Left lung (tissue), 4 donors: ENCODE measurements at regions not wholly inside any gene's neighbourhood (a gene's known extent, or its start where the extent isn't known, plus 50 kb on each side); places are given as distances from the start of the nearest gene placed in this dataset.
"Not testable (repeated sequence)": the region's sequence is repeated elsewhere in the genome, so short reads cannot be mapped to it uniquely, and the experiment has no call there.

ENCODE experiments used
- ATAC-seq: fragments of 200-7000 bp; cut with Tn5 transposase; one replicate; pipeline ENCODE4 v1.9.1; 2020; ENCODE audit warnings: moderate library complexity
- DNase-seq, 4 donors: peaks; one replicate each; pipeline ENCODE4 v3.0.0-alpha.2; 2013 to 2020
- H3K27ac ChIP-seq, 2 donors: fragments of 200-600 bp; sonication (generic) in 1 of 2; one replicate each; pipeline versions ENCODE4 v1.5.0 to v1.8.0; 2020 to 2021
- H3K27me3 ChIP-seq, 2 donors: fragments of 200-600 bp; sonication (generic) in 1 of 2; one replicate each; pipeline versions ENCODE4 v1.5.0 to v1.8.0; 2020 to 2021
- H3K36me3 ChIP-seq, 2 donors: fragments of 200-600 bp; sonication (generic) in 1 of 2; one replicate each; pipeline versions ENCODE4 v1.5.0 to v1.8.0; 2020 to 2021
- H3K4me1 ChIP-seq, 2 donors: fragments of 200-600 bp; one replicate each; pipeline ENCODE4 v1.8.0; 2021
- H3K4me3 ChIP-seq, 2 donors: fragments of 200-600 bp; sonication (generic) in 1 of 2; one replicate each; pipeline versions ENCODE4 v1.5.0 to v1.8.0; 2020 to 2021; ENCODE audit warnings: mild to moderate bottlenecking in 1 of 2
- H3K9me3 ChIP-seq, 2 donors: fragments of 200-600 bp; sonication (generic) in 1 of 2; one replicate each; pipeline versions ENCODE4 v1.5.0 to v1.8.0; 2020 to 2021
- CTCF ChIP-seq, 2 donors: fragments of 200-600 bp; sonication (generic) in 1 of 2; IDR thresholded peaks; one replicate each; pipeline versions ENCODE4 v1.5.0 to v1.8.0; 2021; ENCODE audit warnings: antibody characterized with exemption in 2 of 2
- intact Hi-C, 2 donors: fragments of 100-400 bp; cut with DNase I; formaldehyde crosslinking; loops; one replicate each; pipeline versions ENCODE4 v1.11.2 to v1.14.2; 2022
- donor health status: DM: no; HTN: yes; CAD: no.
- donor health status: DM: no; HTN: no; CAD: no.

GRCh38 chrY:8011515-8011914 is 1100.0 kb upstream of the AMELY start:
- Histone ChIP-seq H3K36me3 (no peaks in the 10 kb centered on the region), H3K27me3 (no peaks in the 10 kb centered on the region), H3K27ac (no peak overlapping the region), H3K4me1 (no peaks in the 10 kb centered on the region), H3K9me3 (no peaks in the 10 kb centered on the region), H3K4me3 (no peak overlapping the region)
- DNase-seq (no peak), ATAC-seq (no peak)
- TF ChIP-seq CTCF (IDR thresholded peaks at IDR 0.05): no peak
- intact Hi-C loops: no loop called here

GRCh38 chrY:8004196-8004595 is 1092.6 kb upstream of the AMELY start:
- H3K4me1 ChIP-seq: no peaks in the 10 kb centered on the region

GRCh38 chrY:7996726-7997125 is 1085.2 kb upstream of the AMELY start:
- intact Hi-C loops: no loop called here
- H3K4me3 ChIP-seq: no peak overlapping the region
- no peaks in the 10 kb centered on the region for H3K27me3 ChIP-seq
- TF ChIP-seq CTCF (IDR thresholded peaks at IDR 0.05): no peak
- H3K27ac ChIP-seq: no peak overlapping the region
- DNase-seq: no peak
- H3K9me3 ChIP-seq: peaks cover 0 to 5% of the 10 kb centered on the region in 2 donors
- H3K36me3 ChIP-seq: no peaks in the 10 kb centered on the region
- no peaks in the 10 kb centered on the region for H3K4me1 ChIP-seq
- no peak for ATAC-seq

More at GRCh38 chrY:8004196-8004595, 1092.6 kb upstream of the AMELY start:
- Histone ChIP-seq H3K4me3 (no peak overlapping the region), H3K27ac (no peak overlapping the region), H3K27me3 (no peaks in the 10 kb centered on the region), H3K36me3 (no peaks in the 10 kb centered on the region), H3K9me3 (peaks cover 0 to 5% of the 10 kb centered on the region in 2 donors)
- TF ChIP-seq CTCF (IDR thresholded peaks at IDR 0.05): no peak
- DNase-seq (no peak), ATAC-seq (no peak)
- intact Hi-C loops: no loop called here

GRCh38 chrY:7994781-7995180 is 1083.2 kb upstream of the AMELY start:
- H3K4me3 ChIP-seq, H3K9me3 ChIP-seq, intact Hi-C loops, H3K36me3 ChIP-seq, H3K27ac ChIP-seq, H3K4me1 ChIP-seq, ATAC-seq, DNase-seq, H3K27me3 ChIP-seq: not testable (repeated sequence)

- H3K27ac ChIP-seq: no peak overlapping the region
- H3K36me3 ChIP-seq: no peaks in the 10 kb centered on the region
- H3K27me3 ChIP-seq: no peaks in the 10 kb centered on the region
- DNase-seq (no peak), ATAC-seq (no peak)
- H3K9me3 ChIP-seq: no peaks in the 10 kb centered on the region
- no peak overlapping the region for H3K4me3 ChIP-seq
- no peaks in the 10 kb centered on the region for H3K4me1 ChIP-seq
- intact Hi-C loops: no loop called here
- no peak for TF ChIP-seq CTCF (IDR thresholded peaks at IDR 0.05)
Observed at GRCh38 chrY:7979770-7980169, 1068.2 kb upstream of the AMELY start.

GRCh38 chrY:7977301-7977700 is 1065.7 kb upstream of the AMELY start:
- DNase-seq (no peak), ATAC-seq (no peak)
- intact Hi-C loops: no loop called here
- Histone ChIP-seq H3K4me3 (no peak overlapping the region), H3K27me3 (no peaks in the 10 kb centered on the region), H3K4me1 (no peaks in the 10 kb centered on the region), H3K27ac (no peak overlapping the region), H3K36me3 (no peaks in the 10 kb centered on the region), H3K9me3 (no peaks in the 10 kb centered on the region)
- TF ChIP-seq CTCF (IDR thresholded peaks at IDR 0.05): no peak
